ENCODE measurements at regions not wholly inside any gene's neighbourhood (a gene's known extent, or its start where the extent isn't known, plus 50 kb on each side); places are given as distances from the start of the nearest gene placed in this dataset.

- DNase-seq (ENCODE audit: low read depth in 1 of 2, low spot score in 1 of 2), result peak; percentile 11 to 63
- TF ChIP-seq JUND (IDR thresholded peaks at IDR 0.05; ENCODE audit: low read depth), result no peak
- in situ Hi-C loops (cut with HindIII; ENCODE audit: low pct_unique_long_range_greater_than_20kb, low sequenced_read_pairs), result no loop called here
Measured at GRCh38 chr2:67215214-67216055, 181.7 kb upstream of the ETAA1 start.

GRCh38 chr2:67216103-67216502 is 181.0 kb upstream of the ETAA1 start:
- no peak for TF ChIP-seq JUND (IDR thresholded peaks at IDR 0.05; ENCODE audit: low read depth)
- no peak for DNase-seq (ENCODE audit: low read depth in 1 of 2, low spot score in 1 of 2)
- in situ Hi-C loops (cut with HindIII; ENCODE audit: low pct_unique_long_range_greater_than_20kb, low sequenced_read_pairs), result no loop called here

- no peak for DNase-seq (ENCODE audit: low read depth in 1 of 2, low spot score in 1 of 2)
- in situ Hi-C loops (cut with HindIII; ENCODE audit: low pct_unique_long_range_greater_than_20kb, low sequenced_read_pairs), result no loop called here
- TF ChIP-seq JUND (IDR thresholded peaks at IDR 0.05; ENCODE audit: low read depth), result no peak
Measured at GRCh38 chr2:67216881-67217280, 180.3 kb upstream of the ETAA1 start.

GRCh38 chr2:67217398-67217797 is 179.7 kb upstream of the ETAA1 start:
- no peak for TF ChIP-seq JUND (IDR thresholded peaks at IDR 0.05; ENCODE audit: low read depth)
- no peak for DNase-seq (ENCODE audit: low read depth in 1 of 2, low spot score in 1 of 2)
- in situ Hi-C loops (cut with HindIII; ENCODE audit: low pct_unique_long_range_greater_than_20kb, low sequenced_read_pairs), result no loop called here

GRCh38 chr2:67218056-67218455 is 179.1 kb upstream of the ETAA1 start:
- in situ Hi-C loops (cut with HindIII; ENCODE audit: low pct_unique_long_range_greater_than_20kb, low sequenced_read_pairs), result no loop called here
- no peak for TF ChIP-seq JUND (IDR thresholded peaks at IDR 0.05; ENCODE audit: low read depth)
- no peak for DNase-seq (ENCODE audit: low read depth in 1 of 2, low spot score in 1 of 2)

DNA sequence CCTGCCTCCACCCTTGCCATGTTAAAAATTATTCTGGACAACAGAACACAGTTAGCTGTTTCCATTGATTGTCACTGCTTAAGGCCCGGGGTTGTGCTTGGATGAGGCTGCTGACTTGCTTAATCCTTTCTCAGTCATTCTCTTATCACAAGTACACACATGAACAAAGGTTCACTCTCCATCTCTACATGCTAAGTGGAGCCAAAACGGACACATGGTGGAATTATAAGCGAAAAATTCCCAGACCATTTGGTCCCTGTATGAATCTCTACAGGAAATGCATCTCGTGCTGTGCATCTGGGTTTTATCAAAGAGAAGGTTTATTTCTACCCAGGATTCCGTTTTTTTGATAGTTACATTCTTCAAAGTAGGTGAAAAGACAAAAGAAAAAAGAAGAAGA is 177.5 kb upstream of the ETAA1 start:
- no peak for TF ChIP-seq JUND (IDR thresholded peaks at IDR 0.05; ENCODE audit: low read depth)
- in situ Hi-C loops (cut with HindIII; ENCODE audit: low pct_unique_long_range_greater_than_20kb, low sequenced_read_pairs), result no loop called here
- no peak for DNase-seq (ENCODE audit: low read depth in 1 of 2, low spot score in 1 of 2)

GRCh38 chr2:67221266-67221665 is 175.9 kb upstream of the ETAA1 start:
- in situ Hi-C loops (cut with HindIII; ENCODE audit: low pct_unique_long_range_greater_than_20kb, low sequenced_read_pairs), result no loop called here
- DNase-seq (ENCODE audit: low read depth in 1 of 2, low spot score in 1 of 2), result no peak

GRCh38 chr2:67225287-67225973 is 171.7 kb upstream of the ETAA1 start:
- no peak for TF ChIP-seq JUND (IDR thresholded peaks at IDR 0.05; ENCODE audit: low read depth)
- DNase-seq (ENCODE audit: low read depth in 1 of 2, low spot score in 1 of 2), result no peak
- in situ Hi-C loops (cut with HindIII; ENCODE audit: low pct_unique_long_range_greater_than_20kb, low sequenced_read_pairs), result no loop called here

More at GRCh38 chr2:67221266-67221665, 175.9 kb upstream of the ETAA1 start:
- TF ChIP-seq JUND (IDR thresholded peaks at IDR 0.05; ENCODE audit: low read depth), result no peak

GRCh38 chr2:67229706-67230105 is 167.4 kb upstream of the ETAA1 start:
- in situ Hi-C loops (cut with HindIII; ENCODE audit: low pct_unique_long_range_greater_than_20kb, low sequenced_read_pairs), result no loop called here
- TF ChIP-seq JUND (IDR thresholded peaks at IDR 0.05; ENCODE audit: low read depth), result no peak
- DNase-seq (ENCODE audit: low read depth in 1 of 2, low spot score in 1 of 2), result no peak

GRCh38 chr2:67232936-67233335 is 164.2 kb upstream of the ETAA1 start:
- no peak for TF ChIP-seq JUND (IDR thresholded peaks at IDR 0.05; ENCODE audit: low read depth)
- in situ Hi-C loops (cut with HindIII; ENCODE audit: low pct_unique_long_range_greater_than_20kb, low sequenced_read_pairs), result no loop called here
- DNase-seq (ENCODE audit: low read depth in 1 of 2, low spot score in 1 of 2), result no peak

DNA sequence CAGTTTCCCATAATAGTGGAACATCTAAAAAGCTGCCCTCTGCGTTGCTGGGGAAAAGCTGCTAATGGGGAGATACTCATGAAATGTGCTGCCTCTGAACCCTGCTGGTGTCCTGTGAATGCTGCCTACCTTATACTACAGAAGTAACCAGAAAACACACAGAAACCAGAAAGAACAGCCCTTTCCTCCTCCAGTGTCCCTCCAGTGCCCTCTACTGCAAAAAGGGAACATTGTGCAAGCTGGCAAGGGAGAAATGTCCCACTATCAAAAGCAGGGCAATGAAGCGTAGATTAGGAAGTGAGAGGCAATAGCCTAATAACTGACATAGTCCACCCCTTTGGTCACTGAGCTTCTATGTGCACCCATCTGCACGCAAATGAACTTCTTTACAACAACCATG is 162.7 kb upstream of the ETAA1 start:
- TF ChIP-seq JUND (IDR thresholded peaks at IDR 0.05; ENCODE audit: low read depth), result no peak
- in situ Hi-C loops (cut with HindIII; ENCODE audit: low pct_unique_long_range_greater_than_20kb, low sequenced_read_pairs), result no loop called here
- peak; percentile 1 to 60 for DNase-seq (ENCODE audit: low read depth in 1 of 2, low spot score in 1 of 2)

GRCh38 chr2:67237288-67237687 is 159.8 kb upstream of the ETAA1 start:
- TF ChIP-seq JUND (IDR thresholded peaks at IDR 0.05; ENCODE audit: low read depth), result no peak
- in situ Hi-C loops (cut with HindIII; ENCODE audit: low pct_unique_long_range_greater_than_20kb, low sequenced_read_pairs), result no loop called here
- peak in 1 of 2 experiments; percentile 6 for DNase-seq (ENCODE audit: low read depth in 1 of 2, low spot score in 1 of 2)

GRCh38 chr2:67240507-67240906 is 156.6 kb upstream of the ETAA1 start:
- in situ Hi-C loops (cut with HindIII; ENCODE audit: low pct_unique_long_range_greater_than_20kb, low sequenced_read_pairs), result no loop called here
- no peak for DNase-seq (ENCODE audit: low read depth in 1 of 2, low spot score in 1 of 2)
- no peak for TF ChIP-seq JUND (IDR thresholded peaks at IDR 0.05; ENCODE audit: low read depth)
